Uterus (tissue), 2 donors: ENCODE measurements at regions not wholly inside any gene's neighbourhood (a gene's known extent, or its start where the extent isn't known, plus 50 kb on each side); places are given as distances from the start of the nearest gene placed in this dataset.

Experiments
- POLR2A ChIP-seq, 2 donors: fragments of 450-650 bp; IDR thresholded peaks; one replicate each; pipeline ENCODE4 v1.6.1; 2016; ENCODE audit warnings: antibody characterized with exemption in 2 of 2, mild to moderate bottlenecking in 1 of 2, moderate library complexity in 1 of 2
- TF ChIP-seq, protein P1 (sequence below), 4 experiments: fragments of 200-600 bp in 2 of 4; fragments of 450-650 bp in 2 of 4; sonication (generic) in 2 of 4; IDR thresholded peaks; one replicate each; pipeline ENCODE4 v1.5.1; 2016 to 2019; ENCODE audit warnings: antibody characterized with exemption in 4 of 4, mild to moderate bottlenecking in 2 of 4, moderate library complexity in 1 of 4

DNA sequence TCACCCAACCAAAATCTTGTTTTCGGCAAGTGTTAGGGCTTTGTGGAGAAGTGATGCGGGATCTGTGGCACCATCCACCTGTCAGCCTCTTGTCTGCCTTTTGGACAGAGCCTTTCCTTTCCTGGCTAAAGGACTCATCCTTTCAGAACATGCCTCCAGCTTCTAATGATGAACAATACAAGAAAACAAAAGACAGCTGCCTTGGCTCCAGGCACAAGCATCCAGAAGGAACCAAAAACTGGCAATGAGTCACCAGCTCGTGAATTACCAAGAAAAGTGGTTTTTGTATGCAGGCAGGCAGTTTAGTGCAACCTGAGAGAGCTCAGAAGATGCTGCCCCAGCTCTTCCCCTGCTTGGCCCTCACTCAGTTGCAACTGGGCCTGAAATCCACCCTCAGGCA lies 84.6 kb upstream of the NAMPT start:
- no peak for TF ChIP-seq POLR2A (IDR thresholded peaks at IDR 0.05)
- TF ChIP-seq, protein P1, sequence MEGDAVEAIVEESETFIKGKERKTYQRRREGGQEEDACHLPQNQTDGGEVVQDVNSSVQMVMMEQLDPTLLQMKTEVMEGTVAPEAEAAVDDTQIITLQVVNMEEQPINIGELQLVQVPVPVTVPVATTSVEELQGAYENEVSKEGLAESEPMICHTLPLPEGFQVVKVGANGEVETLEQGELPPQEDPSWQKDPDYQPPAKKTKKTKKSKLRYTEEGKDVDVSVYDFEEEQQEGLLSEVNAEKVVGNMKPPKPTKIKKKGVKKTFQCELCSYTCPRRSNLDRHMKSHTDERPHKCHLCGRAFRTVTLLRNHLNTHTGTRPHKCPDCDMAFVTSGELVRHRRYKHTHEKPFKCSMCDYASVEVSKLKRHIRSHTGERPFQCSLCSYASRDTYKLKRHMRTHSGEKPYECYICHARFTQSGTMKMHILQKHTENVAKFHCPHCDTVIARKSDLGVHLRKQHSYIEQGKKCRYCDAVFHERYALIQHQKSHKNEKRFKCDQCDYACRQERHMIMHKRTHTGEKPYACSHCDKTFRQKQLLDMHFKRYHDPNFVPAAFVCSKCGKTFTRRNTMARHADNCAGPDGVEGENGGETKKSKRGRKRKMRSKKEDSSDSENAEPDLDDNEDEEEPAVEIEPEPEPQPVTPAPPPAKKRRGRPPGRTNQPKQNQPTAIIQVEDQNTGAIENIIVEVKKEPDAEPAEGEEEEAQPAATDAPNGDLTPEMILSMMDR (IDR thresholded peaks at IDR 0.05): no peak
